Bronchial epithelial cell (primary cell): ENCODE measurements at regions not wholly inside any gene's neighbourhood (a gene's known extent, or its start where the extent isn't known, plus 50 kb on each side); places are given as distances from the start of the nearest gene placed in this dataset.

Experiments
- DNase-seq: peaks from one replicate; pipeline ENCODE4 v3.0.0-alpha.2; 2010; ENCODE audit warnings: low read depth
- FAIRE-seq: peaks from 2 replicates; lab custom pipeline; 2011; peaks lifted over from hg19 to GRCh38; lab: Jason Lieb, UNC
- H3K27me3 ChIP-seq: 2 replicates; pipeline ENCODE4 v1.5.1; 2011; ENCODE audit warnings: low read length; ENCODE audit not compliant: control insufficient read depth, insufficient read depth
- H3K36me3 ChIP-seq: 2 replicates; pipeline ENCODE4 v1.5.1; 2011; ENCODE audit warnings: low read length; ENCODE audit not compliant: control insufficient read depth, insufficient read depth
- H3K4me3 ChIP-seq: 2 replicates; pipeline ENCODE4 v1.5.1; 2011; ENCODE audit warnings: mild to moderate bottlenecking, low read depth, low read length, control low read depth
- CTCF ChIP-seq: IDR thresholded peaks from 2 replicates; pipeline ENCODE4 v1.5.1; 2011; ENCODE audit warnings: mild to moderate bottlenecking, moderate library complexity, low read length, control low read depth, inconsistent platforms; ENCODE audit not compliant: insufficient read depth, severe bottlenecking

GRCh38 chr4:188328966-188329365, 189.7 kb downstream of the TRIML1 start:
- H3K36me3 ChIP-seq, result no peaks in the 10 kb centered on the region
- FAIRE-seq, result no peak
- H3K27me3 ChIP-seq, result no peaks in the 10 kb centered on the region
- TF ChIP-seq CTCF, result no peak
- no peak overlapping the region for H3K4me3 ChIP-seq
- no peak for DNase-seq

GRCh38 chr4:188329521-188329920, 190.3 kb downstream of the TRIML1 start:
- Histone ChIP-seq H3K36me3 (no peaks in the 10 kb centered on the region), H3K4me3 (no peak overlapping the region), H3K27me3 (no peaks in the 10 kb centered on the region)
- no peak for FAIRE-seq
- DNase-seq, result no peak
- TF ChIP-seq CTCF, result no peak

GRCh38 chr4:188332265-188332664, 193.0 kb downstream of the TRIML1 start:
- FAIRE-seq (no peak), DNase-seq (no peak)
- no peak for TF ChIP-seq CTCF
- Histone ChIP-seq H3K36me3 (no peaks in the 10 kb centered on the region), H3K4me3 (no peak overlapping the region), H3K27me3 (no peaks in the 10 kb centered on the region)

GRCh38 chr4:188336891-188337290, 197.7 kb downstream of the TRIML1 start:
- Histone ChIP-seq H3K27me3 (no peaks in the 10 kb centered on the region), H3K36me3 (no peaks in the 10 kb centered on the region), H3K4me3 (no peak overlapping the region)
- DNase-seq, result no peak
- no peak for TF ChIP-seq CTCF
- FAIRE-seq, result no peak

- no peaks in the 10 kb centered on the region for H3K27me3 ChIP-seq
- H3K4me3 ChIP-seq, result no peak overlapping the region
- no peak for TF ChIP-seq CTCF
- FAIRE-seq, result no peak
- no peaks in the 10 kb centered on the region for H3K36me3 ChIP-seq
- no peak for DNase-seq
Measured at GRCh38 chr4:188341428-188341827, 202.2 kb downstream of the TRIML1 start.

GRCh38 chr4:188346171-188346809, 207.0 kb downstream of the TRIML1 start:
- H3K36me3 ChIP-seq, result no peaks in the 10 kb centered on the region
- DNase-seq, result no peak
- H3K4me3 ChIP-seq, result no peak overlapping the region
- H3K27me3 ChIP-seq, result no peaks in the 10 kb centered on the region
- no peak for TF ChIP-seq CTCF
- FAIRE-seq, result no peak
